RKO (cell line): ENCODE measurements at regions not wholly inside any gene's neighbourhood (a gene's known extent, or its start where the extent isn't known, plus 50 kb on each side); places are given as distances from the start of the nearest gene placed in this dataset.

Experiments
- DNase-seq: peaks from one replicate; pipeline ENCODE4 v3.0.0-alpha.2; 2016; ENCODE audit warnings: low spot score

- no peak for DNase-seq
Observed at GRCh38 chr15:66848686-66849392, 146.8 kb downstream of the SMAD6 start.

- DNase-seq: no peak
Observed at GRCh38 chr15:66849393-66849745, 147.3 kb downstream of the SMAD6 start.

- no peak for DNase-seq
Observed at GRCh38 chr15:66849746-66850077, 147.7 kb downstream of the SMAD6 start.

GRCh38 chr15:66850078-66850991 lies 148.3 kb downstream of the SMAD6 start:
- DNase-seq: no peak

- DNase-seq: no peak
Observed at GRCh38 chr15:66850996-66851310, 148.9 kb downstream of the SMAD6 start.

- DNase-seq: peak; percentile 85
Observed at GRCh38 chr15:66851311-66852063, 149.5 kb downstream of the SMAD6 start.

GRCh38 chr15:66852064-66852905 lies 150.2 kb downstream of the SMAD6 start:
- DNase-seq: no peak

GRCh38 chr15:66854012-66854965 lies 152.3 kb downstream of the SMAD6 start:
- no peak for DNase-seq

- DNase-seq: no peak
Observed at GRCh38 chr15:66855041-66855440, 153.0 kb downstream of the SMAD6 start.

GRCh38 chr15:66857694-66858093 lies 155.7 kb downstream of the SMAD6 start:
- DNase-seq: no peak

- DNase-seq: no peak
Observed at GRCh38 chr15:66858423-66859207, 156.6 kb downstream of the SMAD6 start.

- no peak for DNase-seq
Observed at GRCh38 chr15:66859688-66860253, 157.7 kb downstream of the SMAD6 start.

- DNase-seq: no peak
Observed at GRCh38 chr15:66860844-66861243, 158.8 kb downstream of the SMAD6 start.

- DNase-seq: no peak
Observed at GRCh38 chr15:66862111-66862939, 160.3 kb downstream of the SMAD6 start.

GRCh38 chr15:66862940-66863335 lies 160.9 kb downstream of the SMAD6 start:
- DNase-seq: peak; percentile 79

GRCh38 chr15:66863390-66864085 lies 161.5 kb downstream of the SMAD6 start:
- DNase-seq: no peak

GRCh38 chr15:66864086-66864830 lies 162.2 kb downstream of the SMAD6 start:
- DNase-seq: no peak
